DMS114 treated with DMSO at 0.1 percent for 48 hours (cell line): ENCODE measurements at regions not wholly inside any gene's neighbourhood (a gene's known extent, or its start where the extent isn't known, plus 50 kb on each side); places are given as distances from the start of the nearest gene placed in this dataset.

ENCODE experiments used
- DNase-seq: peaks from one replicate; lab custom pipeline; 2025; ENCODE audit not compliant: unreplicated experiment; lab: John Stamatoyannopoulos, UW

DNA sequence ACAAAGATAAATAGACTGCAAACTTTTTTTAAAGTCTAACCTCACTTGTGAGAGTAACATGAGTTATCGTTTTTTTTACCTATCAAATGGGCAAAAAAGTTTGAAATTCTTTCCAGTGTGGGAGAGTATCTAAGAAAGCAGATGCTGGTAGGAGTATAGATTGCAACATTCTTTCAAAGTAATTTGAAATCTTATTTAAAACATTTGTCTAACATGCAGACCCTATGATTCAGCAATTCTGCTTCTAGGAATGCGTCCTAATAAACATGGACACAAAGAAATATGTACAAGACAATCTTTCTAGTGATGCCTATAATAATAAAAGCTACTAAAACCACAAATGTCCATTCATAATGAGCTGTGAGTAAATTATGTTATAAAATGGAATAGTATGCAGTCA, 110.4 kb upstream of the TMCC3 start:
- DNase-seq = no peak

DNA sequence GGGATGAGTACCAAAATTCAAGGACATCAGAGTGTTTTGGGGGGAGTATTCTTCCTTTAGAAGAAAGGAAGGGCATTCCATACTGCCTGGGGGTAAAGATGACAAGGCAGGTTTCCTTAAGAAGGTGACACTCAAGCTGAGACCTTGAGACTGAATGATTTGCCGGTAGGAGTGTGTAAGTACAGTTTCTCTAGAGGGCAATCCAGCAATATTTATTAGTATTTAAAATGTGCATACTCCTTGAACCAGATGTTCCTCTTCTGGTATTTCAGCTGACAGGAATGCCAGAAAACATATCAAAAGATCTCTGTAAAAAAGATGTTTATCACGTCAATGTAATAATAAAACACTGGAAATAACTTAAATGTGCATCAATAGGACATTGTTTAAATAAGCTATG, 106.4 kb upstream of the TMCC3 start:
- no peak for DNase-seq

DNA sequence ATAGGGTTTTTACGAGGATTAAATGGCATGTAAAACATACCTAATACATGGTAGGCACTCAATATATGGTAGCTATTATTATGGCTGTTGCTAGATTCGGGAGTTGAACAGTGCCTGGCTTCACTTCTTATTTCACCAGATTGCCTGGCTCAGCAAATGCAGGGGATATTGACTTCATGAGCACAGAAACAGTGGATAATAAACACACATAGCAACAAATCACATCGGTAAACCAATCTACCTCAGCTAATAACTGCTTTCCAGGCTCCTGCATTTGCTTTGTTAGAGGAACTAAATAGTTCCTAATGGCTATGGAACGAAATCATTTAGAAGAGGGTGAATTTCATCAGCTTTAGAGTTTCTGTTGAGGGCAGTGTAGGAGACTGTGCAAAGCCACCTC, 105.2 kb upstream of the TMCC3 start:
- no peak for DNase-seq

DNA sequence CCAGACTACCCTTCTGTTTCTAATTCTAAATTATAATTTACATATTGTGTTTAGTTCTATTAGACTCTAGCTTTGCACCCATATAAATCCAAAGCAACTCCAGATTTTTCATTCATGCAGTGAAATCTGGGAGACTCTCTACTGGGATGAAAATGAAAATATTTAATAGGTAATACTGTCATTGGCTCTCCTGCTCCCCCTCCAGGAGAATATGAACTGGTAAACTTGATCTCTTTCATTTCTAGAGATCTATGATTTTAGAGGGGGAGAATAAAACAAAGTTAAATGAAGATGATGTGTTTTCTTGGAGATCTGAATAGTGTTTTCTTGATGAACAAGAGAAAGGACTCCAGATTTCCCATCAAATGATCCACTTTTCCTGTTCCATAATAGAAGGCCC, 104.3 kb upstream of the TMCC3 start:
- DNase-seq = no peak

DNA sequence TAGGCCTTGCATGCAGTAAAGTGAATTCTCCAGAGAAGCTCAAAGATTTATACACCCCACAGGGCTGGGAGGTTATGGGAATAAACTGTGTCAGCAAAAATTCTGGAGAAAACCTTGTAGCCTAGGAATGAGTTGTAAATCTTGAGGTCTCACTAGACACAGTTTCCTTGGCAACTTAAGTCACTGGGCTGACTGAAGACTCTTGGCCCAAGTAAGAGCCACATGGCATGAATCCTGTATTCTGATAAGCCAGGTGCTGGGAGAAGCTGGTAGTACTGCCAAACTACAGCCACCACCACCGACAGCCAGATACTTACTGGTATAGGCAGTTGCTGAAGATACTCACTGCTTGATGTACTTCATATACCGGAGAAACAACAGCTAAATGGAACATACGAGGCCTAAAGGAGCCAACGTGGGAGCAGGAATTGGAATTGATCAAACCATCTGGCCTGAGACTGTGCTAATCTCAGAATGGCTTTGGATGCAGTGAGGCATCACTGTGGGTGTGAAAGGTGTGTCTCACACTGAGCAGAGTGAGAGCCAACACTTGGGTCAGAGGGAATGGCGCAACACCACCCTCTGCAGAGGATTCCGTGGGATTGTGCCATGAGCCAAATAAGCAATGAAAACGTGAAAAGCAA, 102.8 kb upstream of the TMCC3 start:
- DNase-seq = no peak

DNA sequence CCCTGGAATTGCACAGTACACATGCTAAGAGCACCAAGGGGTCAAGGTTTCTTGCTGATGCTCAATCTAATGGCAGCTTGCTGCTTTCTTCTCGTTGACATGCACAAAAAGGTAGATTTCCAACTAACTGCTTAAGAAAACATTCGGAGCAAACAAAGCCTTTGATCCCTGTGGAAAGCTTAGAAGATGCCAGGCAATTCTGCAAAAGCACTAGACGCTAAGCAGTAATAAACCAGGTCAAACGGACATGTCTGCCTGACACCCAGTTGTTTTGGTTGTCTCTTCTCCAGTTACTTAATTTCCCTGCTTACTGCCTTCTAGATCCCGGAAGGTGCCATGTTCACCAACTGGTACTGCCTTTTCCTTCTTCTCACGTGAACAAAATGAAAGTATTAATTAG, 100.5 kb upstream of the TMCC3 start:
- DNase-seq = no peak

DNA sequence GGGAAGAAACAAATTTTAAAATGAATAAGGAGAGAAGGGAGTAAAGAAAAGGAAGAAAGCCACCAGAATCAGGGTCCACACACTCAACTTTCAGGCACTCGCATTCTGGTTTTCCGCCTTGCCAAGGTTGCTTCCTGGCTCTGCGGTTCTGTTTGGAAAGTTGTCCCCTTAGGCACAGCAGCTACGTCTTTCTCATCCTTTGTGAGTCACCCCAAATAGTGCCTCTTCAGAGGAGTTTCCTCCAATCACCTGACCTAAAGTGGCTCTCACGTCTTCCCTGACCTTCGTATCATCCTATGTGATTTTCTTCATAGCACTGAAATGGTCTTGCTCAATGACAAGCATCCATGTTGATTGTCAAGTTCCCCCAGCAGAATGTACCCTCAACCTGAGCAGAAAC, 99.5 kb upstream of the TMCC3 start:
- no peak for DNase-seq

DNA sequence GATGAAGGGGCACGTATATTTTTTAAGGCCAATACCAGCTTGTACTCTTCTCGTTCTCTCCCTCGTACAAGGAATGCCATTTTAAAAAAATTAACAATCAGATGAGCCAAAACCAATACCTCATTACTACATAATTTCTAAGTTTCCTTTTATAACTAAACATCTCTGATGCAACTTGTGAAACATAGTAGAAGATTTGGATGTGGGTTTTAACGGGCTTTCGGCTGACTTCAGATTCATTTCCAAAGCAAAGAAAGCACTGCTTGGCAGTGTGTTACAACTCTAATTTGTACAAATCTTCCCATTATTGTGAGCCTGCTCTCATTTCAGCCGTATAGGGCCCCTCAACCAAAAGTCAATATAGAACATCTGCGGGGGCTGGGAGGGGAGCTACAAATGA, 99.1 kb upstream of the TMCC3 start:
- DNase-seq = no peak

DNA sequence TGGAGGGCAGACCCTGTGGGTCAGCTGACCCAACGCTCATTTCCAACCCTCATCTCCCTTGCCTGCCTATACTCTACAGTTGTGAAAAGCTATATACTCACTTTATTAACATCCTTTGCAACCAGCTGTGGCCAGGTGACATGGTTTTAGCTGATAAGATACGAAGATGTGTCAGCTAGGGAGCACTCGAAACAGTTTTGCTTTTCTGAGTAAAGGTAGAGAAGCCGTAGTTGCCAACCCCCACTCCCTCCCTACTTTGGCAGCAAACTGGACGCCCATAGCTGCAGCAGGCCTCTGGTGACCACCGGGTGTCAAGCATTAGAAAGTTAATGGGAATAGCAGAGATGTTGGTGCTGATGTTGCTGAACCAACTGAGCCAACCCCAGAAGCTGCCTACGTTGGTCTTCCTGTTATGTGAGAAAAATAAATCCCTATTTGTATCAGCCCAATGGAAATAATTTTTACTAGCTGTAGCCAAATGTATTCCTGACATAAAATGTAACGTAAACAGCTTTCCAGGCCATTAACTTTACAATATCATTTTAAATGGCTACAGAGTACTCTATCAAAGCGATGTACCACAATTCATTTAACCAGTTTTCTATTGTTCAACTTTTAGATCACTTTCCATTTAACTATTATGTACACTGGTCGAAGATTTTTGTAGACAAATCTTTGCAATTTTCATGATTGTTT, 98.5 kb upstream of the TMCC3 start:
- DNase-seq = no peak

DNA sequence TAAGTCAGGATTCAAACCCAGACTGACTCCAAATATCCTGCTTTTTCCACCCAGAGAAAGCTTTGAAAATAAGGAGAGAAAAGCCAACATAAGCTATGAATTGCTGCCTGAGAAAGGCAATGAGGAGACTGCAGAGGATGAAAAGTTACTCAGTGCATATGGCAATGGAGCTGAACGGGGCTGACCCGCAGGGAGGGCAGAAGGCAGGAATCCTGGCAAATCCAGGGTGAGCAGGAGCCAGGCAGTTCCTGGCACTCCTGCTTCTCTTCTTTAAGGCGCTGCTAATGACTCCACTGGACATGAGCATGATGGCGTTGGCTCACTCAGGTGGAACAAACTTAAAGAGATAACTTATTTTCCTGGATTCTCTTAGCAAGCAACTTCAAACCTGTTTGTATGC, 95.2 kb upstream of the TMCC3 start:
- no peak for DNase-seq

DNA sequence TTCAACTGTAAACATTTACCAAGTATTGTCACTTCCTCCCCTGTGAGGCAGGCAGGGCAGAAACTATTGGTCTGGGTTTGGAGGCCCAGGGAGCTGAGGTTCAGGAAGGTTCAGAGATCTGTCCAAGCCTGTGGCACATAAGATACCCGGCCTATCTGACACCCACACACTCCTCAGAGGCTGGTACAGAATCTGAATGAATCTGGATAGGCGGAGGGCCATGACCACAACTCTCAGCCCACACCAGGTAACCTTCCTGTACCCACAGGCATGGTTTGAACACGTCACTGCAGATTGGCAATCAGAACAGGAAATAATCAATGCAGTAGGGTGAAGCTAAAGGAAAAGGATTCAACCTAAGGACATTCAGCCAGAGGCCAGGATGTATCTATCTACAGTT, 92.8 kb upstream of the TMCC3 start:
- no peak for DNase-seq

DNA sequence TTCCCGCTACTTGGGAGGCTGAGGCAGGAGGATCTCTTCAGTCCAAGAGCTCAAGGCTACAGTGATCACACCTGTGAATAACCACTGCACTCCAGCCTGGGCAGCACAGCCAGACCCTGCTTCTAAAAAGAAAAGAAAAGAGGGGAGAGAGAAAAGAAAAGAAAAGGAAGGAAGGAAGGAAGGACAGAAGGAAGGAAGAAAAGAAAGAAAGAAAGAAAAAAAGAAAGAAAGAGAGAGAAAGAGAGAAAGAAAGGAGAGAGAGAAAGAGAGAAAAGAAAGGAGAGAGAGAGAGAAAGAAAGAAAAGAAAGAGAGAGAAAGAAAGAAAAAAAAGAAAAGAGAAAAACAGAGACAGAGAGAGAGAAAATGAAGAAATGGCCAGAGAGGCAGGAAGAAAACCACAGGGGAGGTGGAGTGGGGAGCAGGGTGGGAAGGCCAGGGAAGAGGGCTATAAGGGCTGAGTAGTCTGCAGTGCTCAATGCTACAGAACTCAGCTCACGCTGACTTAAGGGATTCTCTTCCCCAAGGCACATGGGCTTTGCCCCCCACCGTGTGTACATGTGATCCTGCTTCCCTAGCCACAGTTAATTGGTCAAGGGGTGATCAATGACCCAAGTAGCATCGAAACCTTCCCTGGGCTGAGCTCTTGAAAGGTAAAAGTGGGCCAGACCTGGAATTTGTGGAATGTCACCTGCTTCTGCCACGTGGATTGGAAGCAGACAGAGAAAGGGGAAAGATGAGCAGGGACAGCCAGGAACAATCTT, 90.4 kb upstream of the TMCC3 start:
- no peak for DNase-seq

DNA sequence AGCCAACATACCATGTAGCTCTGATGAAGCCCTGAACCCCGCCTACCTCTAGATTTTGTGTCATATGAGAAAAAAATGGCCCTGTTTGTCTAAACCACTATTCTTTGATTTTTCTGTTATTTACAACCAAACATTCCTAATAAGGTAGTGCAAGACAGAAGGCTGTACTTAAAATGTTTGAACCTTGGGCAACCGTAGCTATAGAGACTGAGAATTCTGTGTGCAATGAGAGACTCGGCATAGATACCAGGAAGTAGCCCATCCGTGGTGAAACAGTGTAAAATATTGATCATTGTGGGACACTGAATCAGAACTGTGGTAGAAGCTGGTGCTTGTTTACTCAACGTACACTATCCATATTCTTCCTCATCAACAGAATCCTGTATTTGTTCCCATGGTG, 86.5 kb upstream of the TMCC3 start:
- DNase-seq = no peak

DNA sequence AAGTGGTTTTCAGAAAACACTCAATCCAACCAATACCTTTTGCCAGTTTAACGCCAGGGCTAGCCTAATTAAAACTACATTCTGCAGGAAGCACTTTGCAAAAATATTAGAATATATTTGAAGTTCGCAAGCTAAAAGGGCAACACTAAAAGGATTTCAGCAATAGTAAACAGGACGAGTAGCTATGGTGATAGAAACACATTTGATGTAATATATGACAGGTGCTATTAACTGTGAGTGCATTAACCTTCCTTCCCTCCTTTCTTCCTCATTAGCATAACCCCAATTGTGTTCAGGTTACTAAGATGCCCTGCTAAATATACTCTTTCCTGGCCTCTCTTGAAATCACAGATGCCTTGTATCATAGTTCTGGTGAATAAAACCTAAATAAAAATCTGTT, 85.6 kb upstream of the TMCC3 start:
- DNase-seq = no peak

DNA sequence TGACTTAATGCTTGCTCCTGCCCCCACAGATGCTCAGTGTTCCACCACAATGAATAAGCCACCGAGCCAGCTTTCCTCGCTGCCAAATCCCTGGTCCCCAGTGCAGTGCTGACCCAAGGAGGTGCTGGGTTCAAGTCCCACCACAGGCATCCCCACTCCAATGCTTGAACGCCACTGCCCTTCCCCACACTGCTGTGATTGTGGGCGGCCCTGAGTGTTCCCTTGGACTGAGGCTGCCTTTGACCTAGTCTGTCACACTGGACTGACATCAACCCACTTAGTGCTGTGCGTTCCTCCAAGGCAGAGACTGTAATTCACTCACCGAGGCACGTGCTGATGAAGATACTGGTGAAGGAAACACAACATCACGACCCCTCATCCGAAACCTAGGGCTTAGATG, 83.4 kb upstream of the TMCC3 start:
- no peak for DNase-seq

DNA sequence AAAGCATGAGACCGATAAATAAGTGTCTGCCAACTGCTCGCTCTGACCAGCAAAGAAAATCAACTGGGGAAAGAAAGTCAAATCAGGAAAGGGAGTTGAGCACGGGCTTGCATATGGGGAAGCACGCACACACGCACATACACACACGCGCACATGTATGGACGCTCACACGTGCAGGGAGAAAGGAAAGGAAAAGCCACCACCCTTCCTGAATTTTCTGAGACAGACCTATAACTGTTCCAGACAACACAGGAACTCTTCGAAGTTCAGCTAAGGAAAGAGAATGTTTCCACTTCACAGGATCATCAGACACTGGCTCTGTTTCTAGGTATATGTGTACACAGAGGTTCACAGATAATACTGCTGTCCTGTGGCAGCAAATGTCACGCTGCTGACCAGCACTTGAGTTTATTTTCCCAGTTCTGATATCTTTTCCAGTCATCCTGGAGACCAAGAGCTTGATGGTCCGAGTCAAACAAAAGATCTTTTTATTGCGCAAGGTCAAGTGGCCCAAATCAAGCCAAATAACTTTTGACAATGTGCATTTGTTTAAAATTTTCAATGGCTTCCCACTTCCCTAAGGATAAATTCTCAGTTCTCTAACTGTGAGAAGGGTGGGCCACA, 82.1 kb upstream of the TMCC3 start:
- no peak for DNase-seq

DNA sequence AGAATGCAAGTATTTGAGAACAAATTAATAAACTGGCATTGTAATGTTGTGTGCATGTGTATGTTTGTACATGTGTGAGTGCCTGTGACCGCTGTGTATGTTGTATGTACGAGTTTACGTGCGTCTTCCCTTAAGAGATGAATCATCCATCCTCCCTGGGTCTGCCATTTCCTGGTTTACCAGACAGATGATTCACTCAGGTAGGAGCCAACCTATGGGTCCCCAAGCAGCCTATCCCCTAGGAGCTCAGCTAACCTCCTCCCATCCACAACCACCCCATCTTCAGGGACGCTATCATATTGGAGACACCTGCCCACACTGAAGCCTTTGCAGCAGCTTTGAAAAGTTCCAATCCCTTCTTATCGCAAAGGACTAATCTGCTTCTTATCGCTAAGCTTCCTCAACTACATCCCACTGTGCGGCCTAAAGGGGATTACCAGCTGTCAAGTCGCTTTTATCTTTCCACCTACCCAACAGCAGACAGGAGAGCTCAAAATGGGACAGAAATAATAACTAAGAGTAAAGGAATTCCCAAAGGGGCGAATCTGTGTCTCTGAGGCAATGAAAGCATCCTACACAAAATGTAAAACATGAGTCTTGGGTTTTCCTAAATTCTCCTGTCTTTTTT, 81.5 kb upstream of the TMCC3 start:
- DNase-seq = no peak

DNA sequence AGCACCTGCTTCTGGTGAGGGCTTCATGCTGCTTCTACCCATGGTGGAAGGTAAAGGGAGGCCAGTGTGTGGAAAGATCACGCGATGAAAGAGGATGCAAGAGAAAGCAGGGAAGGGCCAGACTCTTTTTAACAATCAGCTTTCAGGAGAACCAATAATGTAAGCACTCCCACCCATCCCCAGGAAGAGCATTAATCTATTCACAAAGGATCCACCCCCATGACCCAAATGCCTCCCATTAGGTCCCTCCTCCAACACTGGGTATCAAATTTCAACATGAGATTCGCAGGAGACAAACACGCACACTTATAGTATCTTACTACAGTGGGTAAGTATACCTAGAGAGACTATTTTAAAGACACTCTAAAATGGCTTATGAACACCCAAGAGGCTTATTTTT, 80.5 kb upstream of the TMCC3 start:
- no peak for DNase-seq

DNA sequence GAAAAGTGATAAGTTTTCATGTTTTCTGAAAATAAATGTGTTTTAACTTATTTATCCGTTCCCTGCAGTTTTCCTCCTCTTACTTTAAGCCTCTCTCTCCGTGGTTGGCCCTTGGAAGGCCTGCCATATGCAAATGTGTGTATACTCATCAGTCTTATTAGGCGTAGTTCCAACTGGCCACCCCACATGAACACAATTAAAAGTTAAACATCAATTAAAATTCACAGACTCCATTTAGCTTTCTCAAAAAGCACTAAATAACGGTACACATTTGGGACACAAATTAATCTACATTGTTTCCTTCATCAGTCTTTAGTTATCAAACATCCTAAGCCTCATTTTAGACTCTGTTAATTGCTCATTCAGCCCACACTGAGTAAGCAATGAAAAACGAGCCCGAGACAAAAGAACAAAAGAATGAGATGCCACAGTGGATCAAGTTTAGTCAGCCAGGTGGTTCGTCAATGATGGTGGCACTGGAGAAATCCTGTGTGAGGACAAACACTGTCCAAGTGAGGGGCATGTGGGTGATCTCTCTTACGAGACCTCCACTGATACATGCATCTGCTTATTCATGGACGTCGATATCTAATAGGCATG, 76.0 kb upstream of the TMCC3 start:
- no peak for DNase-seq

DNA sequence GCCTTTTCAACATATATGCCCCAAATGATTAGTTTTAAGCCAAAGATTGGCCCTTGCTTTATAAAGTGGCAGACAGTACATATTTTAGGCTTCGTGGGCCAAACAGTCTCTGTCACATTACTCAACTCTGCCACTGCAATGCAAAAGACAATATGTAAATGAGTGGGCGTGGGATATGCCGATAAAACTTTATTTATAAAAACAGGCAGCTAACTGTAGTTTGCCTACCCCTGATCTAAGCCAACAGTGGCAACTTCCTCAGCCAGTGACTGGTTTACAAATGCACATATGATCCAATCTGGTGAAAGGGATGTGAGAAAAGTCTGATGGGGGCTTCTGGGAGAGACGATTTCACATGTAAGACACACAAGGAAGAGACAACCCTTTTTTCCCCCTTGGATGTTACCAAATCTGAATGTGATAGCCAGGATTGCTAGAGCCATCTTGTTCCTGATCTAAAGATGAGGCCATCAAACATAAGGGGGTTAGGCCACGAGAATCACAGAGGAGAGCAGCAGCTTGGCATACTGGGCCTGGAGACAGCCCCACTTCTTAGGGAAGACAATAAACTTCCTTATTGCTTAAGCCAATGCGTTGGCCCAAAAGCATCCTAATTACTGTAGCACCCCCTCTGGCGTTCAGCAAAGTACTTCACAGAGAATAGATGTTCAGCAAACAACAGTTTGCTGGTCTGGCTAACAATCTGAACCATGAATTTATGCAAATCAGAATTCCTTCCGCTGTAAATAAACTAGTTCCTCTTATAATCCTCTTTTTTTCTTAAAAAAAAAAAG, 75.2 kb upstream of the TMCC3 start:
- DNase-seq = no peak
